ENCODE measurements at regions not wholly inside any gene's neighbourhood (a gene's known extent, or its start where the extent isn't known, plus 50 kb on each side); places are given as distances from the start of the nearest gene placed in this dataset.

DNA sequence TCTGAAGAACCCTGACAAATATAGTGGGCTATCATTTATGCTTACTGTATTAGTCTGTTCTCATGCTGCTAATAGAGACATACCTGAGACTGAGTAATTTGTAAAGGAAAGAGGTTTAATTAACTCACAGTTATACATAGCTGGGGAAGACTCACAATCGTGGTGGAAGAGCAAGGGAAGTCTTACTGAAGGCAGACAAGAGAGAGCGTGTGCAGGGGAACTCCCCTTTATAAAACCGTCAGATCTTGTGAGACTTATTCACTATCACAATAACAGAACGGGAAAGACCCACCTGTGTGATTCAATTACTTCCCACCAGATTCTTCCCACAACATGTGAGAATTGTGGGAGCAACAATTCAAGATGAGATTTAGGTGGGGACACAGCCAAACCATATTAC is 526.8 kb upstream of the GOT2 start:
- H3K4me1 ChIP-seq = no peaks in the 10 kb centered on the region
- no peak for DNase-seq
- no peak overlapping the region for H3K4me3 ChIP-seq
- TF ChIP-seq EP300 (IDR thresholded peaks at IDR 0.05) (no peak), POLR2A (IDR thresholded peaks at IDR 0.05) (no peak), POLR2AphosphoS5 (IDR thresholded peaks at IDR 0.05) (no peak)
- TF ChIP-seq, protein P1, sequence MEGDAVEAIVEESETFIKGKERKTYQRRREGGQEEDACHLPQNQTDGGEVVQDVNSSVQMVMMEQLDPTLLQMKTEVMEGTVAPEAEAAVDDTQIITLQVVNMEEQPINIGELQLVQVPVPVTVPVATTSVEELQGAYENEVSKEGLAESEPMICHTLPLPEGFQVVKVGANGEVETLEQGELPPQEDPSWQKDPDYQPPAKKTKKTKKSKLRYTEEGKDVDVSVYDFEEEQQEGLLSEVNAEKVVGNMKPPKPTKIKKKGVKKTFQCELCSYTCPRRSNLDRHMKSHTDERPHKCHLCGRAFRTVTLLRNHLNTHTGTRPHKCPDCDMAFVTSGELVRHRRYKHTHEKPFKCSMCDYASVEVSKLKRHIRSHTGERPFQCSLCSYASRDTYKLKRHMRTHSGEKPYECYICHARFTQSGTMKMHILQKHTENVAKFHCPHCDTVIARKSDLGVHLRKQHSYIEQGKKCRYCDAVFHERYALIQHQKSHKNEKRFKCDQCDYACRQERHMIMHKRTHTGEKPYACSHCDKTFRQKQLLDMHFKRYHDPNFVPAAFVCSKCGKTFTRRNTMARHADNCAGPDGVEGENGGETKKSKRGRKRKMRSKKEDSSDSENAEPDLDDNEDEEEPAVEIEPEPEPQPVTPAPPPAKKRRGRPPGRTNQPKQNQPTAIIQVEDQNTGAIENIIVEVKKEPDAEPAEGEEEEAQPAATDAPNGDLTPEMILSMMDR (IDR thresholded peaks at IDR 0.05) = no peak
- H3K36me3 ChIP-seq = no peaks in the 10 kb centered on the region
- H3K9me3 ChIP-seq = peaks cover 0 to 3% (median 0%) of the 10 kb centered on the region in 4 donors
- intact Hi-C loops (cut with DNase I) = no loop called here
- H3K27me3 ChIP-seq = no peaks in the 10 kb centered on the region
- no peak overlapping the region for H3K27ac ChIP-seq
- 74 to 77% methylated on average over 4 of the region's 4 CpGs for WGBS, 2 donors

DNA sequence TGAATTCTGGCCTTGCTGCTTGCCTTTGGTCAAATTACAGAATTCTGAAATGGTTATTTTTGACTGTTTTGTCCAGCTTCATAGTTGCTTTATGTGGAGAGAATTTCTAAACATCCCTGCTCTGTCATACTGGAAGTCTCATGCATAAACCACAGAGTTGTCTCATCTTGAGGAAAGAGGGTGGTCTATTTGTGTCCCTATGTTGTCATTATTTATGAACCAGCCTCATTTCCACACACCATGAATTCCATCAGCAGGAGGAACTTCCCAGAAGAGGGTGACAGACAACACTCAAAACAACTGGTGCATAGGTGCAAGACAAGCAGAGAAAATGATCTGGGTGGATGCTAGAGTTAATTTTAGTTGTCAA is 525.8 kb upstream of the GOT2 start:
- intact Hi-C loops (cut with DNase I) = no loop called here
- Histone ChIP-seq H3K4me1 (no peaks in the 10 kb centered on the region), H3K9me3 (peaks cover 0 to 3% (median 0%) of the 10 kb centered on the region in 4 donors), H3K4me3 (no peak overlapping the region), H3K27ac (no peak overlapping the region), H3K27me3 (no peaks in the 10 kb centered on the region), H3K36me3 (no peaks in the 10 kb centered on the region)
- TF ChIP-seq, protein P1 (IDR thresholded peaks at IDR 0.05) = no peak
- TF ChIP-seq EP300 (IDR thresholded peaks at IDR 0.05) (no peak), POLR2A (IDR thresholded peaks at IDR 0.05) (no peak), POLR2AphosphoS5 (IDR thresholded peaks at IDR 0.05) (no peak)
- DNase-seq = no peak

DNA sequence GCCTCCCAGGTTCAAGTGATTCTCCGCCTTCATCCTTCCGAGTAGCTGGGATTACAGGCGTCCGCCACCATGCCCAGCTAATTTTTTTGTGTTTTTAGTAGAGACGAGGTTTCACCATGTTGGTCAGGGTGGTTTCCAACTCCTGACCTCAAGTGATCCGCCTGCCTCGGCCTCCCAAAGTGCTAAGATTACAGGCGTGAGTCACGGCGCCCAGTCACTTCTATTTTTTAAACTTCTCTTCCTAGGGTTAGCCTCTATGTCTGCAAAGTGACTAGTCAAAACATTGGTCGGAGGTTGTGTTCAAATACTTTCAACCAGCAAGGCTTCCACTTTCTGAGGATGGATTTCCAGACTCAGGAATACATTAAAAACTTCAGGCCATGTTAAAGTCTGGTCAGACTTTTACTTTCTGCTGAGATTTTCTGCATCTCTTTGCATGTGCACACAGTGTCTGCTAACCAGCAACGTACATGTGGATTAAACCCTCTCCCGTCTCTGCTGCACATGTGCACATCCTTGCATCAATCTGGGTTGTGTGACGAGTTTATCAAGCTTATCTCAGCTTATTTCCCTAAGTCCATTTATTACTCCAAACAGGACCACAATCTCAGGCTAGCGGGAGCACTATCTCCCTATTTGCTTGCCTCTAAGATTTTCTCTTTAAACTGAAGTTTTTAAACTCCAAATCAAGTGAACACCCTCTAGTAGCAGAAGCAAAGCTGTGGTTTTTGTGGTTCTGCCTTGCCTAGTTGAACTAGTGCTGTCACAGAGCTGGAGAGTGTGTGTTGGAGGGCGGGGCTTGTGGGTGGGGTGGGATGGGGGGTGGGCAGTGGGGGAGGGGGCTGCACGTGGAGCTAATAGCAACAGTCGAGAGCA is 525.2 kb upstream of the GOT2 start:
- Histone ChIP-seq H3K27me3 (no peaks in the 10 kb centered on the region), H3K36me3 (no peaks in the 10 kb centered on the region), H3K4me1 (no peaks in the 10 kb centered on the region), H3K9me3 (peaks cover 0 to 3% (median 0%) of the 10 kb centered on the region in 4 donors), H3K4me3 (no peak overlapping the region), H3K27ac (no peak overlapping the region)
- 54 to 68% methylated on average over 18 of the region's 18 CpGs for WGBS, 2 donors
- TF ChIP-seq POLR2AphosphoS5 (IDR thresholded peaks at IDR 0.05) (no peak), POLR2A (IDR thresholded peaks at IDR 0.05) (no peak), EP300 (IDR thresholded peaks at IDR 0.05) (no peak)
- TF ChIP-seq, protein P1 (IDR thresholded peaks at IDR 0.05) = no peak
- DNase-seq = no peak
- intact Hi-C loops (cut with DNase I) = no loop called here

DNA sequence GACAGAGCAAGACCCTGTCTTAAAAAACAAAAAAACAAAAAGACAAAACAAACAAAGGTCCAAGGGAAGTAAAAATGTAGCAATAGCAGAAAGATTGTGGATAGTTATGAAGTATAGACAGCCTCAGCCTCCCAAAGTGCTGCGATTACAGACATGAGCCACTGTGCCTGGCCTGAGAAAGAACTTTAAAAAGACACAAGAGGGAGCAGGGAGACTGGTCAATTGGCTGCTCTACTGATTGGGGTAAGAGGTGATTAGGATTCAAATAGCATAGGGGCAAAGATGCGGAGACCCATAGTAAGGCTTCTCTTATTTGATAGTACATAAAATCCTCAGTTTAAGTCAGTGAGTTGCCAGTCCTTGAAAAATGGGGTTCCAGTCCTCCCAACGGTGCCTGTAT is 518.2 kb upstream of the GOT2 start:
- peaks cover 0 to 5% (median 0%) of the 10 kb centered on the region in 4 donors for H3K9me3 ChIP-seq
- no peak overlapping the region for H3K27ac ChIP-seq
- H3K27me3 ChIP-seq = no peaks in the 10 kb centered on the region
- no peaks in the 10 kb centered on the region for H3K4me1 ChIP-seq
- H3K4me3 ChIP-seq = no peak overlapping the region
- WGBS, 2 donors = 74 to 80% methylated on average over 3 of the region's 3 CpGs
- no peaks in the 10 kb centered on the region for H3K36me3 ChIP-seq
- DNase-seq = no peak
- intact Hi-C loops (cut with DNase I) = no loop called here
- TF ChIP-seq POLR2A (IDR thresholded peaks at IDR 0.05) (no peak), EP300 (IDR thresholded peaks at IDR 0.05) (no peak), POLR2AphosphoS5 (IDR thresholded peaks at IDR 0.05) (no peak)
- TF ChIP-seq, protein P1 (IDR thresholded peaks at IDR 0.05) = no peak
